CD4-positive, CD25-positive, alpha-beta regulatory T cell (primary cell): ENCODE measurements at regions not wholly inside any gene's neighbourhood (a gene's known extent, or its start where the extent isn't known, plus 50 kb on each side); places are given as distances from the start of the nearest gene placed in this dataset.
"Not testable (repeated sequence)": the region's sequence is repeated elsewhere in the genome, so short reads cannot be mapped to it uniquely, and the experiment has no call there.

Experiments used
- ATAC-seq, 2 donors: fragments of 150-1000 bp; cut with Tn5 transposase; one replicate each; pipeline ENCODE4 v1.10.0; 2021; ENCODE audit warnings: low read depth in 2 of 2, moderate number of reproducible peaks in 2 of 2, moderate library complexity in 1 of 2
- DNase-seq, 3 donors: peaks; one replicate each; pipeline versions ENCODE4 v3.0.0 to v3.0.0-alpha.2; 2012 to 2022; ENCODE audit warnings: mixed read lengths in 1 of 3
- H3K27ac ChIP-seq: one replicate; pipeline ENCODE4 v1.7.0; 2013; ENCODE audit warnings: mild to moderate bottlenecking, low read length; ENCODE audit not compliant: insufficient read depth, poor library complexity, severe bottlenecking
- H3K27me3 ChIP-seq: one replicate; pipeline ENCODE4 v1.7.0; 2013; ENCODE audit warnings: low read length; ENCODE audit not compliant: control insufficient read depth, insufficient read depth
- H3K36me3 ChIP-seq: one replicate; pipeline ENCODE4 v1.7.0; 2013; ENCODE audit warnings: mild to moderate bottlenecking, low read length, moderate library complexity; ENCODE audit not compliant: control insufficient read depth, insufficient read depth
- H3K4me1 ChIP-seq: 2 replicates; pipeline ENCODE4 v1.7.0; 2013; ENCODE audit warnings: mild to moderate bottlenecking, low read length; ENCODE audit not compliant: insufficient read depth, control insufficient read depth, poor library complexity, severe bottlenecking
- H3K4me3 ChIP-seq: one replicate; pipeline ENCODE4 v1.7.0; 2013; ENCODE audit warnings: low read depth, mild to moderate bottlenecking, low read length, moderate library complexity
- H3K9me3 ChIP-seq, 2 experiments: 1 replicate in 1 of 2; 2 replicates in 1 of 2; pipeline ENCODE4 v1.7.0; 2013; ENCODE audit warnings: low read length in 2 of 2, mild to moderate bottlenecking in 1 of 2, moderate library complexity in 1 of 2; ENCODE audit not compliant: control insufficient read depth in 2 of 2
- H3K27ac Mint-ChIP-seq, 3 donors: one replicate each; pipeline ENCODE4 v1.8.0; 2020 to 2022; ENCODE audit warnings: mild to moderate bottlenecking in 3 of 3, mixed read lengths in 3 of 3, moderate library complexity in 2 of 3
- H3K27me3 Mint-ChIP-seq: one replicate; pipeline ENCODE4 v1.8.0; 2022; ENCODE audit warnings: mild to moderate bottlenecking, mixed read lengths
- H3K36me3 Mint-ChIP-seq: one replicate; pipeline ENCODE4 v1.8.0; 2020; ENCODE audit warnings: mixed read lengths
- H3K4me1 Mint-ChIP-seq, 4 donors: one replicate each; pipeline ENCODE4 v1.8.0; 2020 to 2022; ENCODE audit warnings: mixed read lengths in 4 of 4, mild to moderate bottlenecking in 1 of 4
- H3K4me3 Mint-ChIP-seq, 4 donors: one replicate each; pipeline ENCODE4 v1.8.0; 2020 to 2022; ENCODE audit warnings: mild to moderate bottlenecking in 4 of 4, mixed read lengths in 4 of 4, moderate library complexity in 3 of 4
- H3K9me3 Mint-ChIP-seq, 7 donors: one replicate each; pipeline ENCODE4 v1.8.0; 2020 to 2022; ENCODE audit warnings: mixed read lengths in 7 of 7, mild to moderate bottlenecking in 3 of 7, moderate library complexity in 2 of 7

DNA sequence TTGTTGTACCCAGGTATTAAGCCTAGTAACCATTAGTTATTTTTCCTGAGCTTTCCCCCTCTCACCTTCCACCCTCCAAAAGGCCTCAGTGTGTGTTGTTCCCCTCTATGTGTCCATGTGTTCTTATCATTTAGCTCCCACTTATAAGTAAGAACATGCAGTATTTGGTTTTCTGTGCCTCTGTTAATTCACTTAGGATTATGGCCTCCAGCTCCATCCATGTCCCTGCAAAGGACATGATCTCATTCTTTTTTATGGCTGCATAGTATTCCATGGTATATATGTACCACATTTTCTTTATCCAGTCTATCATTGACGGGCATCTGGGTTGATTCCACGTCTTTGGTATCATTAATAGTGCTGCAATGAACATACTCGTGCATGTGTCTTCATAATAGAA, 560.3 kb downstream of the TMEM114 start:
- H3K4me1 ChIP-seq, H3K27me3 Mint-ChIP-seq, DNase-seq, H3K4me1 Mint-ChIP-seq, H3K27ac ChIP-seq, H3K36me3 Mint-ChIP-seq, H3K9me3 ChIP-seq, H3K4me3 Mint-ChIP-seq, H3K27ac Mint-ChIP-seq, H3K36me3 ChIP-seq, H3K4me3 ChIP-seq, ATAC-seq, H3K27me3 ChIP-seq: not testable (repeated sequence)
- peaks cover 3 to 19% (median 9%) of the 10 kb centered on the region in 7 donors for H3K9me3 Mint-ChIP-seq

GRCh38 chr16:8026450-8026849, 563.9 kb downstream of the TMEM114 start:
- Mint-ChIP-seq H3K27ac (no peak overlapping the region), H3K4me3 (no peak overlapping the region), H3K9me3 (peaks cover 3 to 18% (median 10%) of the 10 kb centered on the region in 7 donors), H3K36me3 (no peaks in the 10 kb centered on the region), H3K4me1 (no peaks in the 10 kb centered on the region), H3K27me3 (no peaks in the 10 kb centered on the region)
- Histone ChIP-seq H3K27ac (no peak overlapping the region), H3K36me3 (no peaks in the 10 kb centered on the region), H3K4me1 (no peaks in the 10 kb centered on the region), H3K9me3 (peaks cover 0 to 8% of the 10 kb centered on the region in 2 experiments), H3K4me3 (no peak overlapping the region), H3K27me3 (no peaks in the 10 kb centered on the region)
- no peak for ATAC-seq
- no peak for DNase-seq

DNA sequence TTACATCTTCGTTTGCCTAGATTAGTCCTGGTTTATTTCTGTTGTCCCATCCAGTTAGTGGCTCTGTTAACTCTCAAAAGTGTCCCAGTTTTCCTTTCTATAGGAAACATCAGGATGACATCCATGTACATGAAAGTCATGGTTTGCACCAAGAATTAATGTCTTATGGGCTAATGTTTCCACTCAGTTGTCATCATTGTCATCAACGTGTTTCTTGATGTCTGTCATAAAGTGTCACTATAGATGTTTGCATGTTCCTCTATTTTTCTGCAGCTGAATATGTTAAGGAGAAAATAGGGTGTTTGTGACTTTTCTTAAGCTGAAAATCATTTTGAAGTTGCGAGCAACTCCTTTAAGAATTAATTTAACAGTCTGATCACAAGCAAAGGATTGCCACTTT, 567.0 kb downstream of the TMEM114 start:
- Histone ChIP-seq H3K36me3 (no peaks in the 10 kb centered on the region), H3K4me1 (no peaks in the 10 kb centered on the region), H3K4me3 (no peak overlapping the region), H3K9me3 (peaks cover 0 to 8% of the 10 kb centered on the region in 2 experiments), H3K27ac (no peak overlapping the region), H3K27me3 (no peaks in the 10 kb centered on the region)
- no peaks in the 10 kb centered on the region for H3K27me3 Mint-ChIP-seq
- H3K4me1 Mint-ChIP-seq, result no peaks in the 10 kb centered on the region
- no peak overlapping the region for H3K4me3 Mint-ChIP-seq
- H3K27ac Mint-ChIP-seq, result no peak overlapping the region
- no peak for DNase-seq
- ATAC-seq, result no peak
- no peaks in the 10 kb centered on the region for H3K36me3 Mint-ChIP-seq
- peaks cover 4 to 18% (median 9%) of the 10 kb centered on the region in 7 donors for H3K9me3 Mint-ChIP-seq

- DNase-seq (no peak), ATAC-seq (no peak)
- Histone ChIP-seq H3K27ac (no peak overlapping the region), H3K36me3 (no peaks in the 10 kb centered on the region), H3K9me3 (no peaks in the 10 kb centered on the region), H3K27me3 (no peaks in the 10 kb centered on the region), H3K4me3 (no peak overlapping the region), H3K4me1 (no peaks in the 10 kb centered on the region)
- no peaks in the 10 kb centered on the region for H3K27me3 Mint-ChIP-seq
- H3K9me3 Mint-ChIP-seq, result peaks cover 0 to 28% (median 9%) of the 10 kb centered on the region in 7 donors
- no peak overlapping the region for H3K27ac Mint-ChIP-seq
- no peaks in the 10 kb centered on the region for H3K4me1 Mint-ChIP-seq
- no peaks in the 10 kb centered on the region for H3K36me3 Mint-ChIP-seq
- H3K4me3 Mint-ChIP-seq, result no peak overlapping the region
Observed at GRCh38 chr16:8005096-8005860, 585.0 kb downstream of the TMEM114 start.

- DNase-seq (no peak), ATAC-seq (no peak)
- Mint-ChIP-seq H3K27me3 (no peaks in the 10 kb centered on the region), H3K9me3 (peaks cover 3 to 51% (median 10%) of the 10 kb centered on the region in 7 donors), H3K27ac (no peak overlapping the region), H3K4me3 (no peak overlapping the region), H3K36me3 (no peaks in the 10 kb centered on the region), H3K4me1 (no peaks in the 10 kb centered on the region)
- H3K4me1 ChIP-seq, result no peaks in the 10 kb centered on the region
- no peak overlapping the region for H3K27ac ChIP-seq
- no peaks in the 10 kb centered on the region for H3K36me3 ChIP-seq
- H3K27me3 ChIP-seq, result no peaks in the 10 kb centered on the region
- no peak overlapping the region for H3K4me3 ChIP-seq
- H3K9me3 ChIP-seq, result peaks cover 0 to 4% of the 10 kb centered on the region in 2 experiments
Observed at GRCh38 chr16:7998789-7999453, 591.4 kb downstream of the TMEM114 start.

- Histone ChIP-seq H3K9me3 (peaks cover 0 to 4% of the 10 kb centered on the region in 2 experiments), H3K27ac (no peak overlapping the region), H3K36me3 (no peaks in the 10 kb centered on the region), H3K4me1 (no peaks in the 10 kb centered on the region), H3K27me3 (no peaks in the 10 kb centered on the region), H3K4me3 (no peak overlapping the region)
- no peak overlapping the region for H3K27ac Mint-ChIP-seq
- H3K4me1 Mint-ChIP-seq, result no peaks in the 10 kb centered on the region
- H3K36me3 Mint-ChIP-seq, result no peaks in the 10 kb centered on the region
- peaks cover 4 to 51% (median 15%) of the 10 kb centered on the region in 7 donors for H3K9me3 Mint-ChIP-seq
- no peaks in the 10 kb centered on the region for H3K27me3 Mint-ChIP-seq
- H3K4me3 Mint-ChIP-seq, result no peak overlapping the region
- DNase-seq (no peak), ATAC-seq (no peak)
Observed at GRCh38 chr16:7997966-7998365, 592.3 kb downstream of the TMEM114 start.

DNA sequence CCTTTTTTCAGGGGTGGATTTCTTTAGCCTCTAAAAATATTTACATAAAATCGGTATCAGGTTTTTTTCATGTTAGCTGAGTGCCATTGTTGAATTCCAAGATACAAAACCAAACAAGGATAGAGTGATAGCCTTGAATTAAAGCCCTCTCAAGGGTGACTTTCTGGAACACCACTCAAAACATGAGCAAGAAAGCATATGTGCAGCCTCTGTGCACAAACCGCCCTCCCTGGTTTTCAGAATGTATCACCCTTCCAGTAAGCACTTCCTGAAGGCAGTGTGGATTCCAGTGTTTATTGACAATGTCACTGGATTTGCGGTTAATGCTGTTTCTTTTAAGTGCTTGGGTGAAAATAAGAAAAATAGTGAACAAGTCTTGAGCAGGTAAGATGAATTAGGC, 597.7 kb downstream of the TMEM114 start:
- Mint-ChIP-seq H3K4me1 (no peaks in the 10 kb centered on the region), H3K36me3 (no peaks in the 10 kb centered on the region), H3K4me3 (no peak overlapping the region), H3K27me3 (no peaks in the 10 kb centered on the region), H3K9me3 (peaks cover 6 to 30% (median 14%) of the 10 kb centered on the region in 7 donors), H3K27ac (no peak overlapping the region)
- no peak overlapping the region for H3K27ac ChIP-seq
- no peaks in the 10 kb centered on the region for H3K27me3 ChIP-seq
- H3K4me3 ChIP-seq, result no peak overlapping the region
- H3K9me3 ChIP-seq, result peaks cover 0 to 4% of the 10 kb centered on the region in 2 experiments
- no peaks in the 10 kb centered on the region for H3K36me3 ChIP-seq
- ATAC-seq (no peak), DNase-seq (no peak)
- no peaks in the 10 kb centered on the region for H3K4me1 ChIP-seq
